Pancreas (tissue), 10 donors: ENCODE measurements at regions not wholly inside any gene's neighbourhood (a gene's known extent, or its start where the extent isn't known, plus 50 kb on each side); places are given as distances from the start of the nearest gene placed in this dataset.
"Not testable (repeated sequence)": the region's sequence is repeated elsewhere in the genome, so short reads cannot be mapped to it uniquely, and the experiment has no call there.

ENCODE experiments used
- ATAC-seq, 4 donors: fragments of 200-7000 bp; cut with Tn5 transposase; one replicate each; pipeline versions ENCODE4 v1.8.0 to v1.9.1; 2020; ENCODE audit warnings: mild to moderate bottlenecking in 4 of 4, moderate library complexity in 4 of 4
- DNase-seq, 6 donors: peaks; one replicate each; pipeline ENCODE4 v3.0.0-alpha.2; 2020
- FAIRE-seq: peaks from 2 replicates; lab custom pipeline; 2012; peaks lifted over from hg19 to GRCh38; lab: Jason Lieb, UNC
- H3K27ac ChIP-seq, 4 donors: fragments of 200-600 bp; sonication (generic); 1 replicate in 3 of 4; 2 replicates in 1 of 4; pipeline versions ENCODE4 v1.5.0 to v1.8.0; 2020
- H3K27me3 ChIP-seq, 4 donors: fragments of 200-600 bp; one replicate each; pipeline ENCODE4 v1.8.0; 2021
- H3K36me3 ChIP-seq, 3 donors: fragments of 200-600 bp; sonication (generic) in 1 of 3; one replicate each; pipeline versions ENCODE4 v1.5.0 to v1.8.0; 2020 to 2021
- H3K4me1 ChIP-seq, 3 donors: fragments of 200-600 bp; one replicate each; pipeline ENCODE4 v1.8.0; 2021
- H3K4me3 ChIP-seq, 4 donors: fragments of 200-600 bp; sonication (generic) in 2 of 4; one replicate each; pipeline versions ENCODE4 v1.5.0 to v1.8.0; 2020 to 2021
- H3K9me3 ChIP-seq, 4 donors: fragments of 200-600 bp; one replicate each; pipeline ENCODE4 v1.8.0; 2021
- WGBS, 2 donors: extraction: QIAGEN DNeasy Blood & Tissue Kit; methylation state at CpG; one replicate each; pipeline ENCODE4 v1.1.7; 2013; 5-methylcytosine and 5-hydroxymethylcytosine counted together
- intact Hi-C, 3 donors: fragments of 100-400 bp; cut with DNase I; formaldehyde crosslinking; loops; one replicate each; pipeline versions ENCODE4 v1.11.1 to v1.14.2; 2022
- TF ChIP-seq, protein P1 (sequence below), 4 donors: fragments of 200-600 bp; sonication (generic) in 3 of 4; IDR thresholded peaks; one replicate each; pipeline versions ENCODE4 v1.5.0 to v1.8.0; 2021; ENCODE audit warnings: antibody characterized with exemption in 4 of 4
- donor health status: healthy with polysubstance abuse.
- donor health status: DM: no; HTN: no; CAD: no; lungs with moderate emphysema.
- donor health status: DM: no; HTN: no; CAD: no.
- donor health status: control.
- donor health status: control.
- donor health status: Bipolar disorder and iron deficiency.
- donor health status: DM: yes; HTN: yes; CAD: no.
- donor health status: DM: no; HTN: no; CAD: no.
- donor health status: DM: no; HTN: no; CAD: no.
- donor health status: DM: yes; HTN: yes; CAD: no.

DNA sequence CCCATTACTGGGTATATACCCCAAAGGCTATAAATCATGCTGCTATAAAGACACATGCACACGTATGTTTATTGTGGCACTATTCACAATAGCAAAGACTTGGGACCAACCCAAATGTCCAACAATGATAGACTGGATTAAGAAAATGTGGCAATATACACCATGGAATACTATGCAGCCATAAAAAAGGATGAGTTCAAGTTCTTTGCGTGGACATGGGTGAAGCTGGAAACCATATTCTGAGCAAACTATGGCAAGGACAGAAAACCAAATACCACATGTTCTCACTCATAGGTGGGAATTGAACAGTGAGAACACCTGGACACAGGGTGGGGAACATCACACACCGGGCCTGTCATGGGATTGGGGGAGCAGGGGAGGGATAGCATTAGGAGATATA, 54.4 kb upstream of the MUCL1 start:
- DNase-seq, H3K36me3 ChIP-seq, FAIRE-seq, H3K4me3 ChIP-seq, H3K4me1 ChIP-seq, H3K27me3 ChIP-seq, H3K27ac ChIP-seq, ATAC-seq, intact Hi-C loops, H3K9me3 ChIP-seq: not testable (repeated sequence)
- WGBS, 2 donors = 82 to 86% methylated on average over 3 of the region's 3 CpGs

DNA sequence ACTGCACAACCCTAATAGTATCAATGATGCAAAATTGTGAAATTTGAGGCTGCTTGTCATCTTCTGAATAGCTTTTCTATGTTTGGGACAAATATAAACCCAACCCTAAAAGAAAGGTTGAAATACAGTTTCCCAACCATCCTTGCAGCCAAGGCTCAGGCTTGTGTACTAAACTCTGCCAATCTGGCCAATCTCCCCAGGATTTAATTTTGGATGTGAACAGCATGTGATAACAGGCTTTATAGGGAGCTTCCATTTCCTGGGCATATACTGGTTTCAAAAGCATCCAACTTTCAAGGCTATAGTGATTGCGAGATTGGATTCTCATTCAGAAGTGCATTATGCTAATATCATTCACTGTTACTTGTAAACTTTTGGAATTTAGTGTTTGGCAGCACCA, 55.7 kb upstream of the MUCL1 start:
- TF ChIP-seq, protein P1, sequence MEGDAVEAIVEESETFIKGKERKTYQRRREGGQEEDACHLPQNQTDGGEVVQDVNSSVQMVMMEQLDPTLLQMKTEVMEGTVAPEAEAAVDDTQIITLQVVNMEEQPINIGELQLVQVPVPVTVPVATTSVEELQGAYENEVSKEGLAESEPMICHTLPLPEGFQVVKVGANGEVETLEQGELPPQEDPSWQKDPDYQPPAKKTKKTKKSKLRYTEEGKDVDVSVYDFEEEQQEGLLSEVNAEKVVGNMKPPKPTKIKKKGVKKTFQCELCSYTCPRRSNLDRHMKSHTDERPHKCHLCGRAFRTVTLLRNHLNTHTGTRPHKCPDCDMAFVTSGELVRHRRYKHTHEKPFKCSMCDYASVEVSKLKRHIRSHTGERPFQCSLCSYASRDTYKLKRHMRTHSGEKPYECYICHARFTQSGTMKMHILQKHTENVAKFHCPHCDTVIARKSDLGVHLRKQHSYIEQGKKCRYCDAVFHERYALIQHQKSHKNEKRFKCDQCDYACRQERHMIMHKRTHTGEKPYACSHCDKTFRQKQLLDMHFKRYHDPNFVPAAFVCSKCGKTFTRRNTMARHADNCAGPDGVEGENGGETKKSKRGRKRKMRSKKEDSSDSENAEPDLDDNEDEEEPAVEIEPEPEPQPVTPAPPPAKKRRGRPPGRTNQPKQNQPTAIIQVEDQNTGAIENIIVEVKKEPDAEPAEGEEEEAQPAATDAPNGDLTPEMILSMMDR (IDR thresholded peaks at IDR 0.05) = no peak
- DNase-seq (no peak), FAIRE-seq (no peak), ATAC-seq (no peak)
- H3K9me3 ChIP-seq = no peaks in the 10 kb centered on the region
- intact Hi-C loops = no loop called here
- no peaks in the 10 kb centered on the region for H3K4me1 ChIP-seq
- 58 to 72% methylated on average over 1 of the region's 1 CpG for WGBS, 2 donors
- no peak overlapping the region for H3K27ac ChIP-seq
- no peaks in the 10 kb centered on the region for H3K27me3 ChIP-seq
- no peaks in the 10 kb centered on the region for H3K36me3 ChIP-seq
- no peak overlapping the region for H3K4me3 ChIP-seq

DNA sequence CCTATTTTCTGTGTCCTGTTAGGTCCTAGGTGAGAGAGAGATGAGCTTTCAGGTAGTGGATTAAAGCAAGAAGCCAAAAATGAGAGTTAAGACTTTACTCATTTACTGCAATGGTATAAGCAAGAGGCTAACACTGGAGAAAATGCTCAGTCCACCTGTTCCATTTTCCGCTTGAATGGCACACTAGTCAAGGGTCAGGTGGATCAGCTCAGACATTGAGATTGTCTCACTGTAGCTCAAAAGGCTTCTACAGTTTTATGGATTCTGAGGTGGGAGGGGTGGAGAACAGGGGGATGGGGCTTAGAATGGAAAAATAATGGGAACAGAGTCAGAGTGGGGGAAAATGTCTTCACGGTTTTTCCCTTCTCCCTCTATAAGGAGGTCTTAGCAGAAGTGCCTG, 57.3 kb upstream of the MUCL1 start:
- FAIRE-seq = no peak
- TF ChIP-seq, protein P1 (IDR thresholded peaks at IDR 0.05) = no peak
- no peak for ATAC-seq
- Histone ChIP-seq H3K27me3 (no peaks in the 10 kb centered on the region), H3K9me3 (no peaks in the 10 kb centered on the region), H3K36me3 (no peaks in the 10 kb centered on the region), H3K27ac (no peak overlapping the region), H3K4me1 (no peaks in the 10 kb centered on the region), H3K4me3 (no peak overlapping the region)
- DNase-seq = no peak
- intact Hi-C loops = no loop called here
- WGBS, 2 donors = 55 to 64% methylated on average over 2 of the region's 2 CpGs

DNA sequence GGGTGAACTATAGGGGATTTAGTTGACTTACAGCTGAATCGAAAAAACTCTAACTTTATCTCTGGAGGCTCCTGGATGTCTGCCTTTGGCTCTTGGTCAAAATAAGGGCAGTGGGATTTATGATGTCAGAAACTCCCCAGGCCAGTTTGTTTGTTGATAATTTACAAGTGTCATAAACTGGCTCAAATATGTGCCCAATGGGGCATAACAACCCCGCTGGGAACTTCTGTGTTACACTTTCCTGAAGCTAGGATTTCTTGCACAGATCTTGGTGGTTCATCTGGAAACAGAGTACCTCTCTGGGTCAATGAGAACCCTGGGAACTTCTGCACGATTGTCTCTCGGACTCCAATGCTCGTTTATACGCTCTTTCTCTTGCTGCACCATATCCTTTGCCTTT, 58.7 kb upstream of the MUCL1 start:
- Histone ChIP-seq H3K27me3 (no peaks in the 10 kb centered on the region), H3K4me3 (no peak overlapping the region), H3K4me1 (no peaks in the 10 kb centered on the region), H3K27ac (no peak overlapping the region), H3K36me3 (no peaks in the 10 kb centered on the region), H3K9me3 (no peaks in the 10 kb centered on the region)
- FAIRE-seq (no peak), ATAC-seq (no peak), DNase-seq (no peak)
- intact Hi-C loops = no loop called here
- TF ChIP-seq, protein P1 (IDR thresholded peaks at IDR 0.05) = no peak
- 54 to 68% methylated on average over 6 of the region's 6 CpGs for WGBS, 2 donors

DNA sequence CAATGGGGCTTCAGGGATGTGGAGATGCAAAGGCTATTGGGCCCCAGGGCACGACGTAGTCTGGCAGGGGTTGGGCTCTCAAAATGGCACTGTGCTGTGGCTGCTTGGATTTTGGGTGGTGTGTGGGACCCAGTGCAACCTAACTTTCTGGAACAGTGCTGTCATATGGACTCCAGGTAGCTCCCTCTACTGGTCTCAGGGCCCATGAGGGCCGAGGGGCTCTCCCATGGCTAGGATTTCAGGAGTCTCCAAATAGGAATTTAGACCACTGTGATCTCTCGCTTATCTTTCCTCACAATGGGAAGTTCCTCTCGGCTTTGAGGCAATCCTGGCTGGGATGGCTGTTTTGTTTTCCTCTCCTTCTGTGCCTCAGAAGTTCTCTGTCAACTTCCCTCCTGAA, 68.2 kb upstream of the MUCL1 start:
- H3K4me1 ChIP-seq = no peaks in the 10 kb centered on the region
- ATAC-seq (no peak), DNase-seq (no peak), FAIRE-seq (no peak)
- no peak overlapping the region for H3K27ac ChIP-seq
- TF ChIP-seq, protein P1 (IDR thresholded peaks at IDR 0.05) = no peak
- intact Hi-C loops = no loop called here
- no peak overlapping the region for H3K4me3 ChIP-seq
- 46 to 55% methylated on average over 5 of the region's 5 CpGs for WGBS, 2 donors
- no peaks in the 10 kb centered on the region for H3K27me3 ChIP-seq
- H3K9me3 ChIP-seq = no peaks in the 10 kb centered on the region
- H3K36me3 ChIP-seq = no peaks in the 10 kb centered on the region

DNA sequence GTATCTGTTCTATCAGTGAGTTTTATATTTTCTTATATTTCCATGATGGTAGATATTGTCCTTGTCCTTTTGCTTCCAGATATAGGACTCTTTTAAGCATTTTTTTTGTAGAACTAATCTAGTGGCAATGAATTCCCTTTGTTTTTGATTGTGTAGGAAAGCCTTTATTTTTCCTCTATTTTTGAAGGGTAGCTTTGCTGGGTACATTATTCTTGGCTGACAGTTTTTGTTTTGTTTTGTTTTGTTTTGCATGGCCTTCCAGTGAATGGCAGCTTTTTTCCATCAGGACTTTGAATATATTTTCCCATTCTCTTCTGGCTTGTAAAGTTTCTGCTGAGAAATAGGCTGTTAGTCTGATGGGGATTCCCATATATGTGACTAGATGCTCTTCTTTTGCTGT, 70.2 kb upstream of the MUCL1 start:
- intact Hi-C loops = no loop called here
- Histone ChIP-seq H3K9me3 (no peaks in the 10 kb centered on the region), H3K27me3 (no peaks in the 10 kb centered on the region), H3K27ac (no peak overlapping the region), H3K4me3 (no peak overlapping the region), H3K4me1 (no peaks in the 10 kb centered on the region), H3K36me3 (no peaks in the 10 kb centered on the region)
- DNase-seq (no peak), ATAC-seq (no peak), FAIRE-seq (no peak)
- TF ChIP-seq, protein P1 (IDR thresholded peaks at IDR 0.05) = no peak

DNA sequence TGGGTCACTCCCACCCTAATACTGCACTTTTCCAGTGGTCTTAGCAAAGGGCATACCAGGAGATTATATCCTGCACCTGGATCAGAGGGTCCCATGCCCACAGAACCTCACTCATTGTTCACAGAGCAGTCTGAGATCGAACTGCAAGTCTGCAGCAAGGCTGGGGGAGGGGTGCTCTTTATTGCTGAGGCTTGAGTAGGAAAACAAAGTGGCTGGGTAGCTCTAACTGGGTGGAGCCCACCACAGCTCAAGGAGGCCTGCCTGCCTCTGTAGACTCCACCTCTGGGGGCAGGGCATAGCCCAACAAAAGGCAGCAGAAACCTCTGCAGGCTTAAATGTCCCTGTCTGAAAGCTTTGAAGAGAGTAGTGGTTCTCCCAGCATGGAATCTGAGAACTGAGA, 77.3 kb upstream of the MUCL1 start:
- 41 to 64% methylated on average over 1 of the region's 1 CpG for WGBS, 2 donors
- H3K4me3 ChIP-seq, H3K9me3 ChIP-seq, H3K27me3 ChIP-seq, H3K4me1 ChIP-seq, H3K36me3 ChIP-seq, DNase-seq, H3K27ac ChIP-seq, FAIRE-seq, ATAC-seq, intact Hi-C loops: not testable (repeated sequence)
